Stimulated activated CD8-positive, alpha-beta memory T cell treated with anti-CD3 and anti-CD28 coated beads, Interleukin-2, amount 100 ng/mL, for 48 hours (primary cell): ENCODE measurements at regions not wholly inside any gene's neighbourhood (a gene's known extent, or its start where the extent isn't known, plus 50 kb on each side); places are given as distances from the start of the nearest gene placed in this dataset.
"Not testable (repeated sequence)": the region's sequence is repeated elsewhere in the genome, so short reads cannot be mapped to it uniquely, and the experiment has no call there.

Source experiments
- DNase-seq, 2 donors: peaks; one replicate each; pipeline ENCODE4 v3.0.0-alpha.2; 2020; ENCODE audit warnings: low read depth in 2 of 2

- DNase-seq, result no peak
Measured at GRCh38 chr2:175829741-175830140, 172.3 kb downstream of the LNPK start.

- DNase-seq, result no peak
Measured at GRCh38 chr2:175827856-175828255, 174.2 kb downstream of the LNPK start.

- no peak for DNase-seq
Measured at GRCh38 chr2:175824243-175824642, 177.8 kb downstream of the LNPK start.

GRCh38 chr2:175823707-175824073 lies 178.4 kb downstream of the LNPK start:
- no peak for DNase-seq

- DNase-seq, result no peak
Measured at GRCh38 chr2:175823002-175823706, 178.9 kb downstream of the LNPK start.

GRCh38 chr2:175817221-175817620 lies 184.8 kb downstream of the LNPK start:
- DNase-seq, result no peak

GRCh38 chr2:175815537-175815936 lies 186.5 kb downstream of the LNPK start:
- no peak for DNase-seq

GRCh38 chr2:175811971-175812370 lies 190.1 kb downstream of the LNPK start:
- DNase-seq, result no peak

- DNase-seq, result no peak
Measured at GRCh38 chr2:175808858-175809257, 193.2 kb downstream of the LNPK start.

- DNase-seq, result no peak
Measured at GRCh38 chr2:175808078-175808477, 194.0 kb downstream of the LNPK start.

- no peak for DNase-seq
Measured at GRCh38 chr2:175807031-175807873, 194.8 kb downstream of the LNPK start.

- DNase-seq, result no peak
Measured at GRCh38 chr2:175806570-175806969, 195.5 kb downstream of the LNPK start.

- no peak for DNase-seq
Measured at GRCh38 chr2:175806125-175806490, 196.0 kb downstream of the LNPK start.

- no peak for DNase-seq
Measured at GRCh38 chr2:175805442-175806124, 196.5 kb downstream of the LNPK start.

GRCh38 chr2:175804122-175804521 lies 197.9 kb downstream of the LNPK start:
- no peak for DNase-seq

GRCh38 chr2:175796422-175796821 lies 205.6 kb downstream of the LNPK start:
- not testable (repeated sequence) for DNase-seq

GRCh38 chr2:175793648-175794047 lies 208.4 kb downstream of the LNPK start:
- no peak for DNase-seq

- DNase-seq, result no peak
Measured at GRCh38 chr2:175792881-175793280, 209.2 kb downstream of the LNPK start.

GRCh38 chr2:175792199-175792598 lies 209.9 kb downstream of the LNPK start:
- no peak for DNase-seq

- no peak for DNase-seq
Measured at GRCh38 chr2:175786471-175787124, 215.5 kb downstream of the LNPK start.

- DNase-seq, result not testable (repeated sequence)
Measured at GRCh38 chr2:175777337-175777736, 224.7 kb downstream of the LNPK start.

GRCh38 chr2:175769200-175769599 lies 232.9 kb downstream of the LNPK start:
- no peak for DNase-seq
